ENCODE measurements at regions not wholly inside any gene's neighbourhood (a gene's known extent, or its start where the extent isn't known, plus 50 kb on each side); places are given as distances from the start of the nearest gene placed in this dataset.
A peak's percentile ranks its signal among the peaks of the same experiment; 100 is the strongest.
"Not testable (repeated sequence)": the region's sequence is repeated elsewhere in the genome, so short reads cannot be mapped to it uniquely, and the experiment has no call there.

- peak overlapping the region; percentile 92; the same call in 1 of the 2 replicates for H3K27ac ChIP-seq (ENCODE audit: low read depth, low read length)
- H3K9me3 ChIP-seq (ENCODE audit: control insufficient read depth, insufficient read depth, low read depth, low read length) = not testable (repeated sequence)
- H3K36me3 ChIP-seq (ENCODE audit: control insufficient read depth, insufficient read depth, low read length) = peaks cover 24% of the 10 kb centered on the region; the same call in 1 of the 2 replicates
Observed at GRCh38 chr9:85880507-85880906, 60.4 kb upstream of the NAA35 start.

DNA sequence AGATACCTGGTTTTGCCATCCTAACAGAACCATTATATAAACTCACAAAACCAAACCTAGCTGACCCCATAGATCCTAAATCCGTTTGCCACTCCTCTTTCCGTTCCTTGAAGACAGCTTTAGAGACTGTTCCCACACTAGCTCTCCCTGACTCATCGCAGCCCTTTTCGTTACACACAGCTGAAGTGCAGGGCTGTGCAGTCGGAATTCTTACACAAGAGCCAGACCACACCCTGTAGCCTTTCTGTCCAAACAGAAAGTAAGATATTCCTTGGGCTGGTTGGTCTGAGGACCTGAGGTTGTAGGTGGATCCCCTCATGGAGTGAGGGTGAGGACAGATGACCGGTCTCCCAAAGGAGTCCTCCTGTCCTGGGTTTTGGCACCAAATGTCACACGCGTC, 56.7 kb upstream of the NAA35 start:
- Histone ChIP-seq H3K27ac (ENCODE audit: low read depth, low read length) (peak overlapping the region; percentile 42; the same call in 1 of the 2 replicates), H3K9ac (ENCODE audit: low read length) (peak overlapping the region; percentile 93), H3K4me3 (ENCODE audit: low read depth, low read length) (peak overlapping the region; percentile 65; the same call in 1 of the 2 replicates), H3K9me3 (ENCODE audit: control insufficient read depth, insufficient read depth, low read depth, low read length) (no peaks in the 10 kb centered on the region; the same call in 1 of the 2 replicates), H3K36me3 (ENCODE audit: control insufficient read depth, insufficient read depth, low read length) (peaks cover 49% of the 10 kb centered on the region; the same call in 1 of the 2 replicates), H3K27me3 (ENCODE audit: control insufficient read depth, insufficient read depth, low read length) (no peaks in the 10 kb centered on the region), H3K4me1 (ENCODE audit: control insufficient read depth, insufficient read depth, low read length) (peaks cover 24% of the 10 kb centered on the region)

More at GRCh38 chr9:85880507-85880906, 60.4 kb upstream of the NAA35 start:
- H3K27me3 ChIP-seq (ENCODE audit: control insufficient read depth, insufficient read depth, low read length) = not testable (repeated sequence)
- Histone ChIP-seq H3K4me1 (ENCODE audit: control insufficient read depth, insufficient read depth, low read length) (peaks cover 29% of the 10 kb centered on the region), H3K4me3 (ENCODE audit: low read depth, low read length) (peak overlapping the region; percentile 65; the same call in 1 of the 2 replicates), H3K9ac (ENCODE audit: low read length) (peak overlapping the region; percentile 93)

GRCh38 chr9:85890962-85891361, 50.0 kb upstream of the NAA35 start:
- no peak overlapping the region for H3K4me3 ChIP-seq (ENCODE audit: low read depth, low read length)
- H3K4me1 ChIP-seq (ENCODE audit: control insufficient read depth, insufficient read depth, low read length) = no peaks in the 10 kb centered on the region; the same call in 1 of the 2 replicates
- no peak overlapping the region for H3K27ac ChIP-seq (ENCODE audit: low read depth, low read length)

More at GRCh38 chr9:85890962-85891361, 50.0 kb upstream of the NAA35 start:
- Histone ChIP-seq H3K36me3 (ENCODE audit: control insufficient read depth, insufficient read depth, low read length) (peaks cover 48% of the 10 kb centered on the region; the same call in 1 of the 2 replicates), H3K9me3 (ENCODE audit: control insufficient read depth, insufficient read depth, low read depth, low read length) (no peaks in the 10 kb centered on the region; the same call in 1 of the 2 replicates), H3K9ac (ENCODE audit: low read length) (no peak overlapping the region), H3K27me3 (ENCODE audit: control insufficient read depth, insufficient read depth, low read length) (no peaks in the 10 kb centered on the region)

Measured in HUES6 (cell line).